ENCODE measurements at regions not wholly inside any gene's neighbourhood (a gene's known extent, or its start where the extent isn't known, plus 50 kb on each side); places are given as distances from the start of the nearest gene placed in this dataset.

- TF ChIP-seq EZH2 (IDR thresholded peaks at IDR 0.05; ENCODE audit: insufficient read depth, low read length) (no peak), CTCF (IDR thresholded peaks at IDR 0.05; ENCODE audit: insufficient read depth, low read depth, low read length) (no peak)
Observed at GRCh38 chr1:66452162-66452561, 81.8 kb upstream of the SGIP1 start.

Data from astrocyte (in vitro differentiated cells and primary cell).